Activated naive CD4-positive, alpha-beta T cell treated with anti-CD3 and anti-CD28 coated beads, Interleukin-2, amount 10 ng/mL, durations not matched to agents 7 days and 5 days (primary cell): ENCODE measurements at regions not wholly inside any gene's neighbourhood (a gene's known extent, or its start where the extent isn't known, plus 50 kb on each side); places are given as distances from the start of the nearest gene placed in this dataset.
A peak's percentile ranks its signal among the peaks of the same experiment; 100 is the strongest.

Experiments
- CTCF ChIA-PET: fragments of 350-600 bp; sonication (Branson Sonifier 250); formaldehyde crosslinking; loops from one replicate; lab custom pipeline; 2021; ENCODE audit warnings: antibody characterized with exemption; lab: Charles Lee
- DNase-seq: peaks from one replicate; pipeline ENCODE4 v3.0.0-alpha.2; 2020
- H3K27ac Mint-ChIP-seq: one replicate; pipeline ENCODE4 v1.8.0; 2021; ENCODE audit warnings: mild to moderate bottlenecking, moderate library complexity, mixed read lengths
- H3K27me3 Mint-ChIP-seq: one replicate; pipeline ENCODE4 v1.8.0; 2021; ENCODE audit warnings: mild to moderate bottlenecking, mixed read lengths
- H3K36me3 Mint-ChIP-seq: one replicate; pipeline ENCODE4 v1.8.0; 2021; ENCODE audit warnings: mixed read lengths
- H3K4me1 Mint-ChIP-seq: one replicate; pipeline ENCODE4 v1.8.0; 2021; ENCODE audit warnings: mixed read lengths
- H3K4me3 Mint-ChIP-seq: one replicate; pipeline ENCODE4 v1.8.0; 2021; ENCODE audit warnings: mild to moderate bottlenecking, moderate library complexity, mixed read lengths
- H3K9me3 Mint-ChIP-seq: one replicate; pipeline ENCODE4 v1.8.0; 2021; ENCODE audit warnings: mixed read lengths

- CTCF ChIA-PET: interaction anchor here (0.6 kb wide), 1 partner anchor 422 kb away, joined by 4 read pairs; no protein-coding TSS in a partner anchor
- no peaks in the 10 kb centered on the region for H3K27me3 Mint-ChIP-seq
- no peak overlapping the region for H3K27ac Mint-ChIP-seq
- H3K4me1 Mint-ChIP-seq: no peaks in the 10 kb centered on the region
- no peaks in the 10 kb centered on the region for H3K9me3 Mint-ChIP-seq
- no peak overlapping the region for H3K4me3 Mint-ChIP-seq
- no peaks in the 10 kb centered on the region for H3K36me3 Mint-ChIP-seq
- no peak for DNase-seq
These were observed 51.3 kb upstream of the EGFL6 start for GRCh38 chrX:13518126-13518525.

GRCh38 chrX:13515211-13515930 lies 54.0 kb upstream of the EGFL6 start:
- H3K4me3 Mint-ChIP-seq: no peak overlapping the region
- no peaks in the 10 kb centered on the region for H3K4me1 Mint-ChIP-seq
- no peak overlapping the region for H3K27ac Mint-ChIP-seq
- H3K9me3 Mint-ChIP-seq: no peaks in the 10 kb centered on the region
- H3K36me3 Mint-ChIP-seq: no peaks in the 10 kb centered on the region
- no peaks in the 10 kb centered on the region for H3K27me3 Mint-ChIP-seq
- CTCF ChIA-PET: no interaction called here
- no peak for DNase-seq

GRCh38 chrX:13511944-13512330 lies 57.5 kb upstream of the EGFL6 start:
- DNase-seq: no peak
- Mint-ChIP-seq H3K4me3 (no peak overlapping the region), H3K27ac (no peak overlapping the region), H3K36me3 (no peaks in the 10 kb centered on the region), H3K4me1 (no peaks in the 10 kb centered on the region), H3K27me3 (no peaks in the 10 kb centered on the region), H3K9me3 (no peaks in the 10 kb centered on the region)
- CTCF ChIA-PET: interaction anchor here (7.3 kb wide), 1 partner anchor 134 kb away, joined by 75 read pairs; no protein-coding TSS in a partner anchor

GRCh38 chrX:13511241-13511943 lies 58.0 kb upstream of the EGFL6 start:
- Mint-ChIP-seq H3K27me3 (no peaks in the 10 kb centered on the region), H3K4me1 (no peaks in the 10 kb centered on the region), H3K27ac (no peak overlapping the region), H3K9me3 (no peaks in the 10 kb centered on the region), H3K4me3 (no peak overlapping the region), H3K36me3 (no peaks in the 10 kb centered on the region)
- CTCF ChIA-PET: interaction anchor here (7.3 kb wide), 1 partner anchor 134 kb away, joined by 75 read pairs; no protein-coding TSS in a partner anchor
- no peak for DNase-seq

GRCh38 chrX:13507893-13508292 lies 61.5 kb upstream of the EGFL6 start:
- no peaks in the 10 kb centered on the region for H3K36me3 Mint-ChIP-seq
- H3K27me3 Mint-ChIP-seq: no peaks in the 10 kb centered on the region
- no peak for DNase-seq
- H3K4me3 Mint-ChIP-seq: no peak overlapping the region
- no peaks in the 10 kb centered on the region for H3K9me3 Mint-ChIP-seq
- no peak overlapping the region for H3K27ac Mint-ChIP-seq
- peaks cover 4% of the 10 kb centered on the region for H3K4me1 Mint-ChIP-seq
- CTCF ChIA-PET: interaction anchor here (1.3 to 7.3 kb wide), 2 partner anchors 135 to 138 kb away, joined by 4 to 75 read pairs; no protein-coding TSS in a partner anchor

GRCh38 chrX:13506574-13506973 lies 62.8 kb upstream of the EGFL6 start:
- Mint-ChIP-seq H3K9me3 (no peaks in the 10 kb centered on the region), H3K4me1 (peaks cover 9% of the 10 kb centered on the region), H3K4me3 (no peak overlapping the region), H3K27ac (no peak overlapping the region), H3K36me3 (no peaks in the 10 kb centered on the region), H3K27me3 (no peaks in the 10 kb centered on the region)
- CTCF ChIA-PET: interaction anchor here (0.7 to 7.3 kb wide), 9 partner anchors 9 to 528 kb away, joined by 3 to 75 read pairs (median 3); no protein-coding TSS in a partner anchor
- peak; percentile 61 for DNase-seq

- H3K9me3 Mint-ChIP-seq: no peaks in the 10 kb centered on the region
- DNase-seq: no peak
- CTCF ChIA-PET: interaction anchor here (1.0 kb wide), 1 partner anchor 143 kb away, joined by 3 read pairs; no protein-coding TSS in a partner anchor
- H3K4me3 Mint-ChIP-seq: no peak overlapping the region
- no peaks in the 10 kb centered on the region for H3K36me3 Mint-ChIP-seq
- peaks cover 9% of the 10 kb centered on the region for H3K4me1 Mint-ChIP-seq
- no peaks in the 10 kb centered on the region for H3K27me3 Mint-ChIP-seq
- no peak overlapping the region for H3K27ac Mint-ChIP-seq
These were observed 66.8 kb upstream of the EGFL6 start for GRCh38 chrX:13502590-13502989.

- Mint-ChIP-seq H3K27ac (no peak overlapping the region), H3K9me3 (no peaks in the 10 kb centered on the region), H3K36me3 (no peaks in the 10 kb centered on the region), H3K4me3 (no peak overlapping the region), H3K4me1 (peaks cover 9% of the 10 kb centered on the region), H3K27me3 (no peaks in the 10 kb centered on the region)
- no peak for DNase-seq
- CTCF ChIA-PET: interaction anchor here (1.2 kb wide), 1 partner anchor 532 kb away, joined by 3 read pairs; no protein-coding TSS in a partner anchor
These were observed 69.7 kb upstream of the EGFL6 start for GRCh38 chrX:13499736-13500135.

- H3K27me3 Mint-ChIP-seq: no peaks in the 10 kb centered on the region
These were observed 71.2 kb upstream of the EGFL6 start for GRCh38 chrX:13498238-13498637.

GRCh38 chrX:13495232-13495631 lies 74.2 kb upstream of the EGFL6 start:
- H3K9me3 Mint-ChIP-seq: no peaks in the 10 kb centered on the region
- H3K27me3 Mint-ChIP-seq: peaks cover 4% of the 10 kb centered on the region
- CTCF ChIA-PET: interaction anchor here (0.6 kb wide), 1 partner anchor 15 kb away, joined by 3 read pairs; no protein-coding TSS in a partner anchor
- no peaks in the 10 kb centered on the region for H3K4me1 Mint-ChIP-seq
- DNase-seq: no peak
- H3K4me3 Mint-ChIP-seq: no peak overlapping the region
- H3K27ac Mint-ChIP-seq: no peak overlapping the region
- H3K36me3 Mint-ChIP-seq: no peaks in the 10 kb centered on the region

More at GRCh38 chrX:13498238-13498637, 71.2 kb upstream of the EGFL6 start:
- Mint-ChIP-seq H3K36me3 (no peaks in the 10 kb centered on the region), H3K4me3 (no peak overlapping the region), H3K4me1 (peaks cover 5% of the 10 kb centered on the region), H3K27ac (no peak overlapping the region), H3K9me3 (no peaks in the 10 kb centered on the region)
- no peak for DNase-seq
- CTCF ChIA-PET: interaction anchor here (0.9 kb wide), 1 partner anchor 10 kb away, joined by 3 read pairs; no protein-coding TSS in a partner anchor

GRCh38 chrX:13494562-13494961 lies 74.8 kb upstream of the EGFL6 start:
- DNase-seq: no peak
- no peaks in the 10 kb centered on the region for H3K36me3 Mint-ChIP-seq
- CTCF ChIA-PET: no interaction called here
- H3K4me3 Mint-ChIP-seq: no peak overlapping the region
- no peaks in the 10 kb centered on the region for H3K9me3 Mint-ChIP-seq
- H3K27me3 Mint-ChIP-seq: peaks cover 4% of the 10 kb centered on the region
- H3K27ac Mint-ChIP-seq: no peak overlapping the region
- no peaks in the 10 kb centered on the region for H3K4me1 Mint-ChIP-seq

- CTCF ChIA-PET: no interaction called here
- Mint-ChIP-seq H3K4me1 (no peaks in the 10 kb centered on the region), H3K36me3 (no peaks in the 10 kb centered on the region), H3K27ac (no peak overlapping the region), H3K4me3 (no peak overlapping the region), H3K9me3 (no peaks in the 10 kb centered on the region), H3K27me3 (peaks cover 4% of the 10 kb centered on the region)
- DNase-seq: no peak
These were observed 75.7 kb upstream of the EGFL6 start for GRCh38 chrX:13493659-13494058.

GRCh38 chrX:13492286-13492685 lies 77.1 kb upstream of the EGFL6 start:
- Mint-ChIP-seq H3K4me1 (peaks cover 10% of the 10 kb centered on the region), H3K4me3 (no peak overlapping the region), H3K27ac (no peak overlapping the region), H3K9me3 (no peaks in the 10 kb centered on the region), H3K36me3 (no peaks in the 10 kb centered on the region), H3K27me3 (peaks cover 4% of the 10 kb centered on the region)
- DNase-seq: no peak
- CTCF ChIA-PET: interaction anchor here (0.6 to 2.4 kb wide), 3 partner anchors 400 to 546 kb away, joined by 3 to 13 read pairs (median 3); no protein-coding TSS in a partner anchor

- CTCF ChIA-PET: interaction anchor here (1.0 to 2.4 kb wide), 2 partner anchors 14 to 545 kb away, joined by 4 to 13 read pairs; no protein-coding TSS in a partner anchor
- no peak for DNase-seq
- peaks cover 4% of the 10 kb centered on the region for H3K27me3 Mint-ChIP-seq
- H3K9me3 Mint-ChIP-seq: no peaks in the 10 kb centered on the region
- peaks cover 19% of the 10 kb centered on the region for H3K4me1 Mint-ChIP-seq
- no peaks in the 10 kb centered on the region for H3K36me3 Mint-ChIP-seq
- H3K4me3 Mint-ChIP-seq: no peak overlapping the region
- no peak overlapping the region for H3K27ac Mint-ChIP-seq
These were observed 78.3 kb upstream of the EGFL6 start for GRCh38 chrX:13491061-13491460.
